Sigmoid colon (tissue), 6 donors: ENCODE measurements at regions not wholly inside any gene's neighbourhood (a gene's known extent, or its start where the extent isn't known, plus 50 kb on each side); places are given as distances from the start of the nearest gene placed in this dataset.

Source experiments
- DNase-seq: peaks from one replicate; pipeline ENCODE4 v3.0.0-alpha.2; 2019
- H3K27ac ChIP-seq, 4 donors: fragments of 200-600 bp; sonication (generic); one replicate each; pipeline ENCODE4 v1.5.1; 2016 to 2019; ENCODE audit warnings: mild to moderate bottlenecking in 1 of 4
- H3K27me3 ChIP-seq, 3 donors: fragments of 200-600 bp; sonication (generic); one replicate each; pipeline ENCODE4 v1.5.1; 2019; ENCODE audit warnings: mild to moderate bottlenecking in 1 of 3
- H3K36me3 ChIP-seq, 4 donors: fragments of 200-600 bp; sonication (generic); one replicate each; pipeline ENCODE4 v1.5.1; 2016 to 2019
- H3K4me1 ChIP-seq, 4 donors: fragments of 200-600 bp; sonication (generic); one replicate each; pipeline ENCODE4 v1.5.1; 2017 to 2019
- H3K4me3 ChIP-seq, 4 donors: fragments of 200-600 bp; sonication (generic); one replicate each; pipeline ENCODE4 v1.5.1; 2017 to 2019; ENCODE audit warnings: mild to moderate bottlenecking in 2 of 4, moderate library complexity in 1 of 4
- H3K9me3 ChIP-seq, 4 donors: fragments of 200-600 bp in 3 of 4; sonication (generic) in 3 of 4; one replicate each; pipeline versions ENCODE4 v1.5.1 to v1.6.1; 2013 to 2019
- EP300 ChIP-seq, 4 donors: sonication (generic); formaldehyde crosslinking; IDR thresholded peaks; one replicate each; pipeline ENCODE4 v1.6.1; 2017; ENCODE audit warnings: antibody characterized with exemption in 4 of 4
- POLR2A ChIP-seq, 2 donors: fragments of 450-650 bp; IDR thresholded peaks; one replicate each; pipeline ENCODE4 v1.6.1; 2016; ENCODE audit warnings: antibody characterized with exemption in 2 of 2, mild to moderate bottlenecking in 2 of 2, moderate library complexity in 2 of 2
- POLR2AphosphoS5 ChIP-seq, 4 donors: sonication (generic); formaldehyde crosslinking; IDR thresholded peaks; one replicate each; pipeline ENCODE4 v1.6.1; 2017; ENCODE audit warnings: antibody characterized with exemption in 4 of 4
- WGBS, 2 donors: extraction: QIAGEN DNeasy Blood & Tissue Kit; methylation state at CpG; one replicate each; pipeline ENCODE4 v1.1.7; 2013; 5-methylcytosine and 5-hydroxymethylcytosine counted together
- intact Hi-C: fragments of 100-400 bp; cut with DNase I; formaldehyde crosslinking; loops from one replicate; pipeline ENCODE4 v1.15.1; 2023
- TF ChIP-seq, protein P1 (sequence below), 4 experiments: fragments of 450-650 bp in 3 of 4; fragments of 200-600 bp in 1 of 4; IDR thresholded peaks; one replicate each; pipeline ENCODE4 v1.5.1; 2016 to 2019; ENCODE audit warnings: antibody characterized with exemption in 4 of 4, mild to moderate bottlenecking in 3 of 4, moderate library complexity in 2 of 4
- donor health status: healthy with polysubstance abuse.
- donor health status: healthy.

DNA sequence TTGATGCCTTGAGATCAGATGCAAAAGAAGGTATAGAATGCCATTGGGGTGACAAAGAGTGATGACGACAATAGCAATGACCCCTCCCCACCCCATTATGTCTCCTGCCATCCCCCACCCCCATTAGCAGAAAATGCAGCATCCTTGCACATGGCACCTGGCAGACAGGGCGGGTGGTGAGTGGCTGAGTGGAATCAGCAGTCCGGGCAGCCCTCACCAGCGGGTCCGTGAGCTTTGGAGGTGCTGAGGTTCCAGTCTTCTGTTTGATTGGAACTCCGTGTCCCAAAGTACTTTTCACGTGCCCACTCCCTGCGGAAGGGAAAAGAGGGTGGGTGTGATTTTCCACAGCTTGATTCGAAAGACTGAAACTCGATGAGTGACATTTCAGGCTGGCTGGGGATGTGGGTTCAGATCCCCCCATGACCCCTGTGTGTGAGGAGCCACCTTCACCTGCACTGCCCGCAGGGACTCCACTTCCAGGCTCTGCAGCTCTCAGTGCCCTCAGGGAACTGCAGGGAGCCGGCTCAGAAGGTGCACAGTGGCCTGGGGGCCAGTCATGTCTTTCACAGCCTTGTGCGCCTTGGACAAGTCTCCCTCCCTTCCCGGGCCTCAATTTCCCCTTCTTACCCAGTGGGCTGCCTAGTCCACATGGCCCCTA is 130.9 kb downstream of the GLI2 start:
- H3K36me3 ChIP-seq, result no peaks in the 10 kb centered on the region
- WGBS, 2 donors, result 77 to 84% methylated on average over 14 of the region's 14 CpGs
- TF ChIP-seq POLR2A (IDR thresholded peaks at IDR 0.05) (no peak), EP300 (IDR thresholded peaks at IDR 0.05) (no peak)
- intact Hi-C loops, result loop anchor here (2.0 to 5.0 kb wide), 5 partner anchors 39 to 211 kb away; partner anchors contain the start of gene GLI2
- peak overlapping the region; percentile 35 to 51 (median 46) for H3K4me3 ChIP-seq
- no peaks in the 10 kb centered on the region for H3K9me3 ChIP-seq
- peak; percentile 69 for DNase-seq
- peak overlapping the region; percentile 87 to 93 (median 90) for H3K27ac ChIP-seq
- H3K27me3 ChIP-seq, result no peaks in the 10 kb centered on the region
- H3K4me1 ChIP-seq, result peaks cover 0 to 54% (median 44%) of the 10 kb centered on the region in 4 donors

DNA sequence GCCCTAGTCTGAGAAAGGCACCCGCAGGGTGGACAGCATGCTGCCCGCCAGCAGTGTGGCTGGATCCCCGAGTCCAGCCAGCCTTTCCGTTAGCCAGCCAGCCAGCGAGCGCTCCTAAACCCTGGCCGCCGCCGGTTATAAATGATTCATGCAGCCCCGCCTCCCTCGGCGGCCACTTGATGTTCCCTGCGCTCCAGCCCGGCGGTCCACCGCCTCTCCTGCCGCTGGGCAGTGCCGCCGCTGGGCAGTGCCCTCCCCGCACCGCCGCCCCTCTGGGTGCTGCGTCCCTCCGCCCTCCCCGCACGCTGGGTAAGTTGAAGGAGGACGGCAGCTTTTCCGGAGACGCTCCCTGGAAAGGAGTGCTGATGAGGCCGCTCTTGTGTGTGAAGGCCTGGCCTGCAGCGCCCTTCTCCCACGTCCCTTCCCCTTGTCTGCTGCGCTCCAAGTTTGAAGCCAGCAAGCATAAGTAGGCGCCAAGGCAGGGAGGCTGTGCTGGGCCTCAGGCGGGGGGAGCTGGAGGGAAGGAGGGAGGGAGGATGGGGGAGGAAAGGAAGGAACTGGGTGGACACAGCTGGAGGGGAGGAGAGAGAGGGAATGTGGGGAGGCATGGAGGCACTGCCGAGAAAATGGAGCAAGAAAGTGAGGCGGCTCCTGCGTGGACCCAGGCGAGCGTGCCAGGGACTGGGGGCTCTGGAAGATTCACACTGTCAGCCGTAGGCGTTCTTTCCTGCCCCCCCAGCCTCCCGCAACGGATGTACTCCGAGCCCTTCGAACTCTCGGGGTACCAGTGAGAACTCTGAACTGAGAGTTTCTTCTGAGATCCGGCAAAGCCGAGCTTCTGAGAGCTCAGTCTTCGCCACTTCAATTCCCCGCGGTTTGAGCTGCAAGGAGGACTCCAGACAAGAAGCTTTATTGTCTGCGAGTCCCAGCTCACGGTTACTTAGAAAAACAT is 131.9 kb downstream of the GLI2 start:
- Histone ChIP-seq H3K36me3 (no peaks in the 10 kb centered on the region), H3K4me3 (peak overlapping the region; percentile 35 to 51 (median 46)), H3K9me3 (no peaks in the 10 kb centered on the region), H3K4me1 (peaks cover 0 to 54% (median 44%) of the 10 kb centered on the region in 4 donors), H3K27ac (peak overlapping the region; percentile 87 to 93 (median 90)), H3K27me3 (no peaks in the 10 kb centered on the region)
- TF ChIP-seq POLR2AphosphoS5 (IDR thresholded peaks at IDR 0.05) (peak; percentile 23 to 68 (median 56)), POLR2A (IDR thresholded peaks at IDR 0.05) (peak in 1 of 2 donors; percentile 18), EP300 (IDR thresholded peaks at IDR 0.05) (no peak)
- TF ChIP-seq, protein P1, sequence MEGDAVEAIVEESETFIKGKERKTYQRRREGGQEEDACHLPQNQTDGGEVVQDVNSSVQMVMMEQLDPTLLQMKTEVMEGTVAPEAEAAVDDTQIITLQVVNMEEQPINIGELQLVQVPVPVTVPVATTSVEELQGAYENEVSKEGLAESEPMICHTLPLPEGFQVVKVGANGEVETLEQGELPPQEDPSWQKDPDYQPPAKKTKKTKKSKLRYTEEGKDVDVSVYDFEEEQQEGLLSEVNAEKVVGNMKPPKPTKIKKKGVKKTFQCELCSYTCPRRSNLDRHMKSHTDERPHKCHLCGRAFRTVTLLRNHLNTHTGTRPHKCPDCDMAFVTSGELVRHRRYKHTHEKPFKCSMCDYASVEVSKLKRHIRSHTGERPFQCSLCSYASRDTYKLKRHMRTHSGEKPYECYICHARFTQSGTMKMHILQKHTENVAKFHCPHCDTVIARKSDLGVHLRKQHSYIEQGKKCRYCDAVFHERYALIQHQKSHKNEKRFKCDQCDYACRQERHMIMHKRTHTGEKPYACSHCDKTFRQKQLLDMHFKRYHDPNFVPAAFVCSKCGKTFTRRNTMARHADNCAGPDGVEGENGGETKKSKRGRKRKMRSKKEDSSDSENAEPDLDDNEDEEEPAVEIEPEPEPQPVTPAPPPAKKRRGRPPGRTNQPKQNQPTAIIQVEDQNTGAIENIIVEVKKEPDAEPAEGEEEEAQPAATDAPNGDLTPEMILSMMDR (IDR thresholded peaks at IDR 0.05), result no peak
- intact Hi-C loops, result loop anchor here (2.0 to 5.0 kb wide), 5 partner anchors 40 to 210 kb away; partner anchors contain the start of gene GLI2
- DNase-seq, result peak; percentile 93
- 11 to 23% methylated on average over 54 of the region's 54 CpGs for WGBS, 2 donors

DNA sequence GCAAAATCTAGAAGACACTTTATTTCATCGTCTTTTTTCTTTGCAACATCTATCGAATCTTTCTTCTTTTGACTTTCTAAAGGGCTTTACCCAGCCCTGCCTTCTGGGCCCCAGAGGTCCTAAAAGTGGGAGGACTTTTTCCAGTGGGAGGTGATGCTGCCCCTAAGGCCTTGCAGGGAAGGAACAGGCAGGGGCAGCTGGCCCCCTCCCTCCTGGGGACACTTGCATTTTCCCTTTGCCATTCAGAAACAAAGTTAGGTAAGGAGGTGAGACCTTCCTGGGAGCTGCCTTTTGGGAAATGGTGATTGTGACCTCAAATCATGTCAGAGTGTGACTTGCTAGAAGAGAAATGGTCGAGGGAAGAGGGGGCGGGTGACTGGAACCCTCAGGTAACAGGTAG is 132.7 kb downstream of the GLI2 start:
- Histone ChIP-seq H3K9me3 (no peaks in the 10 kb centered on the region), H3K27me3 (no peaks in the 10 kb centered on the region), H3K36me3 (no peaks in the 10 kb centered on the region), H3K4me1 (peaks cover 0 to 54% (median 43%) of the 10 kb centered on the region in 4 donors), H3K27ac (peak overlapping the region; percentile 87 to 93 (median 90)), H3K4me3 (peak overlapping the region in 3 of 4 donors; percentile 41 to 51 (median 50))
- TF ChIP-seq POLR2A (IDR thresholded peaks at IDR 0.05) (no peak), EP300 (IDR thresholded peaks at IDR 0.05) (no peak), POLR2AphosphoS5 (IDR thresholded peaks at IDR 0.05) (no peak)
- TF ChIP-seq, protein P1 (IDR thresholded peaks at IDR 0.05), result no peak
- peak; percentile 50 for DNase-seq
- 73 to 77% methylated on average over 4 of the region's 4 CpGs for WGBS, 2 donors
- intact Hi-C loops, result loop anchor here (5.0 kb wide), 4 partner anchors 41 to 209 kb away; partner anchors contain the start of gene GLI2

DNA sequence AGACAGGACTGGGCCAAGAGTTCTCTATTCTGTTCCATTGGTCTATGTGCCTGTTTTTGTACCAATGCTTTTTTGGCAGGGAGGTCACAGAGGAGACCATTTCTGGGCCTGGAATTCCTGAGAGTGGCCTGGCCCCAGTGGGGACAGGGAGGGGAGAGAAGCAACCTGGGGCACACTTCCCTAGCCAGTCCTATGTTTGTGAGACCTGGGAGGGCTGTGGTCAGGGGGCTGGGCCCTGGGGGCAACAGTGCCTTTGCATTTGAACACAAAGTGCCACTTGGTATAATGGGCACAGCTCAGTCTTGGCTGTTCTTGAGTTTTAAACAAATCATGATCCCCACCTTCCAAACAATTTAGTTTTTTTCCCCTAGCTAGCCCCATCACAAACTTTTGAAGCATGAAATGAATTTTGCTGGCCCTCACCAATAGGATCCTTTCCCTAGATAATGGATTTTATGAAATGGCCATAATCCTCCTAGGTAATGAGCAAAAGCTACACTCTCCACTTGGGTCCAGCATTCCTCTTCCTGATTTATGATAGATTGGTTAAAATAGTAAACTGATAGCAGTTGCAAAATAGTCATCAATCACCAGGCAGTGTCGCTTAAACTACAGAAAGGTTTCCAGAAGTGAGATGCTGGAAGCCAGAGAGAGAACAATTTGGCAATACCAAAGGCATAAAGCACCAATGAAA is 133.5 kb downstream of the GLI2 start:
- no peaks in the 10 kb centered on the region for H3K27me3 ChIP-seq
- 73 to 82% methylated on average over 1 of the region's 1 CpG for WGBS, 2 donors
- peaks cover 0 to 48% (median 40%) of the 10 kb centered on the region in 4 donors for H3K4me1 ChIP-seq
- no peaks in the 10 kb centered on the region for H3K9me3 ChIP-seq
- no peak overlapping the region for H3K4me3 ChIP-seq
- peak overlapping the region in 1 of 4 donors; percentile 91 for H3K27ac ChIP-seq
- TF ChIP-seq, protein P1 (IDR thresholded peaks at IDR 0.05), result no peak
- TF ChIP-seq POLR2A (IDR thresholded peaks at IDR 0.05) (no peak), POLR2AphosphoS5 (IDR thresholded peaks at IDR 0.05) (no peak), EP300 (IDR thresholded peaks at IDR 0.05) (no peak)
- DNase-seq, result no peak
- intact Hi-C loops, result loop anchor here (5.0 kb wide), 4 partner anchors 42 to 208 kb away; partner anchors contain the start of gene GLI2
- no peaks in the 10 kb centered on the region for H3K36me3 ChIP-seq
